ENCODE measurements at regions not wholly inside any gene's neighbourhood (a gene's known extent, or its start where the extent isn't known, plus 50 kb on each side); places are given as distances from the start of the nearest gene placed in this dataset.

- no peak overlapping the region for H3K4me2 ChIP-seq (ENCODE audit: insufficient read depth, low read length)
- no peak overlapping the region for H3K9ac ChIP-seq (ENCODE audit: insufficient read depth in 1 of 2, low read depth in 2 of 2, low read length in 2 of 2)
- H3K4me3 ChIP-seq: no peak overlapping the region
- ChIA-PET CTCF (ENCODE audit: low intra/inter-chr PET ratio) (no interaction called here), POLR2A (no interaction called here)
- H3K36me3 ChIP-seq (ENCODE audit: control insufficient read depth, insufficient read depth, low read length): no peaks in the 10 kb centered on the region
- DNase-seq (ENCODE audit: extremely low read depth in 1 of 4, low spot score in 3 of 4) (no peak), FAIRE-seq (no peak), ATAC-seq (no peak)
- no peaks in the 10 kb centered on the region for H3K79me2 ChIP-seq (ENCODE audit: control insufficient read depth, insufficient read depth, low read length)
- no peak overlapping the region for H3K27ac ChIP-seq (ENCODE audit: extremely low read depth, low read depth, low read length)
- in situ Hi-C loops (cut with MboI) (no loop called here), intact Hi-C loops (cut with micrococcal nuclease) (no loop called here)
- no peaks in the 10 kb centered on the region; a peak in 2 of 5 replicates for H3K27me3 ChIP-seq (ENCODE audit: control insufficient read depth in 2 of 2, insufficient read depth in 2 of 2, low read length in 2 of 2)
- no TSS peak for BruUV-seq (replicated peaks)
- H4K20me1 ChIP-seq (replicated peaks; ENCODE audit: control insufficient read depth, insufficient read depth, low read length): no peaks in the 10 kb centered on the region
- H3K9me3 ChIP-seq (replicated peaks; ENCODE audit: control insufficient read depth, insufficient read depth, low read depth, low read length): no peaks in the 10 kb centered on the region
- no peaks in the 10 kb centered on the region for H3K4me1 ChIP-seq (replicated peaks in 1 of 2; ENCODE audit: control insufficient read depth in 2 of 2, insufficient read depth in 2 of 2, low read length in 2 of 2)
- 2% methylated on average over 8 of the region's 8 CpGs for WGBS (ENCODE audit: insufficient coverage, low coverage, missing lambda C conversion rate)
- no peak overlapping the region for H2AFZ ChIP-seq (ENCODE audit: low read depth, low read length)
- H3K9me1 ChIP-seq (ENCODE audit: control insufficient read depth, insufficient read depth, low read length): no peaks in the 10 kb centered on the region
- TF ChIP-seq SMAD4 (CRISPR knock-in tag; conservative IDR thresholded peaks at IDR 0.05) (no peak), E2F8 (IDR thresholded peaks at IDR 0.05; ENCODE audit: low read depth, partially characterized antibody) (no peak), CAMTA2 (CRISPR knock-in tag; conservative IDR thresholded peaks at IDR 0.05) (no peak), POLR3A (IDR thresholded peaks at IDR 0.05; ENCODE audit: borderline replicate concordance, extremely low read depth, insufficient read depth, insufficient read length) (no peak), RFX1 (IDR thresholded peaks at IDR 0.05) (no peak), ZBED1 (IDR thresholded peaks at IDR 0.05) (no peak), HMG20A (CRISPR knock-in tag; conservative IDR thresholded peaks at IDR 0.05) (no peak), NFE2L1 (tag; IDR thresholded peaks at IDR 0.05; ENCODE audit: borderline replicate concordance, low read depth) (no peak), PHB2 (IDR thresholded peaks at IDR 0.05; ENCODE audit: low read depth) (no peak), TBP (optimal IDR thresholded peaks at IDR 0.05; ENCODE audit: low read depth, low read length) (no peak), DNMT1 (IDR thresholded peaks at IDR 0.05) (no peak), PHF8 (IDR thresholded peaks at IDR 0.05; ENCODE audit: borderline replicate concordance, low read length) (no peak)
- TF ChIP-seq, protein P1, sequence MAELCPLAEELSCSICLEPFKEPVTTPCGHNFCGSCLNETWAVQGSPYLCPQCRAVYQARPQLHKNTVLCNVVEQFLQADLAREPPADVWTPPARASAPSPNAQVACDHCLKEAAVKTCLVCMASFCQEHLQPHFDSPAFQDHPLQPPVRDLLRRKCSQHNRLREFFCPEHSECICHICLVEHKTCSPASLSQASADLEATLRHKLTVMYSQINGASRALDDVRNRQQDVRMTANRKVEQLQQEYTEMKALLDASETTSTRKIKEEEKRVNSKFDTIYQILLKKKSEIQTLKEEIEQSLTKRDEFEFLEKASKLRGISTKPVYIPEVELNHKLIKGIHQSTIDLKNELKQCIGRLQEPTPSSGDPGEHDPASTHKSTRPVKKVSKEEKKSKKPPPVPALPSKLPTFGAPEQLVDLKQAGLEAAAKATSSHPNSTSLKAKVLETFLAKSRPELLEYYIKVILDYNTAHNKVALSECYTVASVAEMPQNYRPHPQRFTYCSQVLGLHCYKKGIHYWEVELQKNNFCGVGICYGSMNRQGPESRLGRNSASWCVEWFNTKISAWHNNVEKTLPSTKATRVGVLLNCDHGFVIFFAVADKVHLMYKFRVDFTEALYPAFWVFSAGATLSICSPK (IDR thresholded peaks at IDR 0.05; ENCODE audit: borderline replicate concordance): no peak
- TF ChIP-seq, protein P2, sequence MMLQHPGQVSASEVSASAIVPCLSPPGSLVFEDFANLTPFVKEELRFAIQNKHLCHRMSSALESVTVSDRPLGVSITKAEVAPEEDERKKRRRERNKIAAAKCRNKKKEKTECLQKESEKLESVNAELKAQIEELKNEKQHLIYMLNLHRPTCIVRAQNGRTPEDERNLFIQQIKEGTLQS (IDR thresholded peaks at IDR 0.05): no peak
- TF ChIP-seq, protein P2 (CRISPR knock-in tag; conservative IDR thresholded peaks at IDR 0.05): no peak
- TF ChIP-seq, protein P3, sequence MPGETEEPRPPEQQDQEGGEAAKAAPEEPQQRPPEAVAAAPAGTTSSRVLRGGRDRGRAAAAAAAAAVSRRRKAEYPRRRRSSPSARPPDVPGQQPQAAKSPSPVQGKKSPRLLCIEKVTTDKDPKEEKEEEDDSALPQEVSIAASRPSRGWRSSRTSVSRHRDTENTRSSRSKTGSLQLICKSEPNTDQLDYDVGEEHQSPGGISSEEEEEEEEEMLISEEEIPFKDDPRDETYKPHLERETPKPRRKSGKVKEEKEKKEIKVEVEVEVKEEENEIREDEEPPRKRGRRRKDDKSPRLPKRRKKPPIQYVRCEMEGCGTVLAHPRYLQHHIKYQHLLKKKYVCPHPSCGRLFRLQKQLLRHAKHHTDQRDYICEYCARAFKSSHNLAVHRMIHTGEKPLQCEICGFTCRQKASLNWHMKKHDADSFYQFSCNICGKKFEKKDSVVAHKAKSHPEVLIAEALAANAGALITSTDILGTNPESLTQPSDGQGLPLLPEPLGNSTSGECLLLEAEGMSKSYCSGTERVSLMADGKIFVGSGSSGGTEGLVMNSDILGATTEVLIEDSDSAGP (CRISPR knock-in tag; IDR thresholded peaks at IDR 0.05): no peak
Observed at GRCh38 chr12:114949058-114949820, 265.3 kb upstream of the TBX3 start.

Measured in K562 (cell line).